ENCODE measurements at regions not wholly inside any gene's neighbourhood (a gene's known extent, or its start where the extent isn't known, plus 50 kb on each side); places are given as distances from the start of the nearest gene placed in this dataset.

- H3K27ac ChIP-seq (ENCODE audit: low read length): no peak overlapping the region; the same call in 1 of the 2 replicates
- no peaks in the 10 kb centered on the region for H3K79me2 ChIP-seq (ENCODE audit: low read length)
- H3K27me3 ChIP-seq (ENCODE audit: low read depth, low read length): no peaks in the 10 kb centered on the region
- H3K4me3 ChIP-seq (ENCODE audit: low read length): no peak overlapping the region
- no peaks in the 10 kb centered on the region for H4K20me1 ChIP-seq (ENCODE audit: insufficient read depth, low read length)
- no peak overlapping the region for H3K9ac ChIP-seq (ENCODE audit: low read length)
- peak overlapping the region; percentile 67; the same call in 1 of the 2 replicates for H2AFZ ChIP-seq (ENCODE audit: low read depth, low read length)
- no peaks in the 10 kb centered on the region for H3K9me3 ChIP-seq (ENCODE audit: insufficient read depth, low read length)
- no peaks in the 10 kb centered on the region for H3K36me3 ChIP-seq (replicated peaks; ENCODE audit: low read depth, low read length)
- H3K4me2 ChIP-seq (ENCODE audit: low read length): peak overlapping the region; percentile 43
- peaks cover 15% of the 10 kb centered on the region for H3K4me1 ChIP-seq (ENCODE audit: low read length)
- TF ChIP-seq EZH2phosphoT487 (IDR thresholded peaks at IDR 0.05; ENCODE audit: low read depth) (no peak), CTCF (IDR thresholded peaks at IDR 0.05; ENCODE audit: low read depth, low read length) (no peak)
These were observed 84.2 kb upstream of the KCNK12 start for GRCh38 chr2:47654790-47655562.

DNA sequence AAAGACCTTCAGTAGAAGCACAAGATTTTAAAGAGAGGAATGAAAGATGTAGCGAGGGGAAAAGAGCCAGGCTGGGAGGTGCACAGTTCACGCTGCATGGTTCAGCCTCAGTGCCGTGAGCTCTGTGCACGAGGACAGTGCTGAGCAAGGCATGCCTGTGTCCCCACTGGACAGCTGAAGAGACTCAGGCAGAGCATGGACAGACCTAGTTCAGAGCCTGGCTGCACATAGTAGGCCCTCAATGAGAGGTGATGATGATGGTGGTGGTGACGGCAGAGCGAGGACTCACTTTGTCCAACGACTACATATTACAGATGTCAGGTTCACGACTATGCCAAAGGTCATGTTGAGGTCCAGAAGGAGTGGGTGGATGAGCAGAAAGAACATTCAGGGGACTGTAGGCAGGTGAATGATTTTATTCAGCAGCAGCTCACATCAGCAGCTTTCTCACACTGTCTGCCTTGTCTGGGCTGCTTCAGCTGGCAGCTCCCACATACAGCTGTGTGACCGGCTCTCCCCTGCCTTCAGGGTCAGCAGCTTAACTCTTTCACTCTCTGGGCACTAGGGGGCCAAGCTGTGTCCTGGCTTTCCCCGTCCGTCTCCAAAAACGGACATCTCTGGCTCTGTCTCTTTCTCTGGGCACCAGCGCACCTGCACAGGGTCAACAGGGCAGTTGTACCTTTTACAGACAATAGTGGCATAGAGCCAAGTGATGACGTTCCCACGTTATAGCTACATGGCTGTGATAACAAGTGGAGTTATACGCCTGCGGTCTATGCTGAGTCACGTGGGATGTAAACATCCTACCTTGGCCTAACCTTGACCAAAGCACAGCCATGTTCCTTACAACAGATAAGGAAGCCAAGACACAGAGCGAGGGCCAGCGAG, 83.4 kb upstream of the KCNK12 start:
- H3K27ac ChIP-seq (ENCODE audit: low read length): no peak overlapping the region; the same call in 1 of the 2 replicates
- H3K4me2 ChIP-seq (ENCODE audit: low read length): peak overlapping the region; percentile 43

GRCh38 chr2:47653036-47653435, 82.3 kb upstream of the KCNK12 start:
- Histone ChIP-seq H3K4me3 (ENCODE audit: low read length) (no peak overlapping the region), H3K27me3 (ENCODE audit: low read depth, low read length) (no peaks in the 10 kb centered on the region), H4K20me1 (ENCODE audit: insufficient read depth, low read length) (no peaks in the 10 kb centered on the region), H3K9ac (ENCODE audit: low read length) (no peak overlapping the region), H3K27ac (ENCODE audit: low read length) (no peak overlapping the region), H3K79me2 (ENCODE audit: low read length) (no peaks in the 10 kb centered on the region), H3K4me1 (ENCODE audit: low read length) (peaks cover 15% of the 10 kb centered on the region), H3K36me3 (replicated peaks; ENCODE audit: low read depth, low read length) (no peaks in the 10 kb centered on the region), H3K9me3 (ENCODE audit: insufficient read depth, low read length) (no peaks in the 10 kb centered on the region), H3K4me2 (ENCODE audit: low read length) (no peak overlapping the region), H2AFZ (ENCODE audit: low read depth, low read length) (no peak overlapping the region)
- no peak for TF ChIP-seq EZH2phosphoT487 (IDR thresholded peaks at IDR 0.05; ENCODE audit: low read depth)
- no peak for TF ChIP-seq CTCF (IDR thresholded peaks at IDR 0.05; ENCODE audit: low read depth, low read length)

More for the DNA sequence above, 83.4 kb upstream of the KCNK12 start:
- Histone ChIP-seq H2AFZ (ENCODE audit: low read depth, low read length) (no peak overlapping the region), H3K79me2 (ENCODE audit: low read length) (no peaks in the 10 kb centered on the region), H3K9me3 (ENCODE audit: insufficient read depth, low read length) (no peaks in the 10 kb centered on the region), H3K4me1 (ENCODE audit: low read length) (peaks cover 15% of the 10 kb centered on the region), H3K27me3 (ENCODE audit: low read depth, low read length) (no peaks in the 10 kb centered on the region), H3K36me3 (replicated peaks; ENCODE audit: low read depth, low read length) (no peaks in the 10 kb centered on the region), H3K9ac (ENCODE audit: low read length) (no peak overlapping the region), H3K4me3 (ENCODE audit: low read length) (no peak overlapping the region), H4K20me1 (ENCODE audit: insufficient read depth, low read length) (no peaks in the 10 kb centered on the region)
- TF ChIP-seq CTCF (IDR thresholded peaks at IDR 0.05; ENCODE audit: low read depth, low read length) (peak; percentile 20), EZH2phosphoT487 (IDR thresholded peaks at IDR 0.05; ENCODE audit: low read depth) (no peak)
